GM18499 (cell line): ENCODE measurements at regions not wholly inside any gene's neighbourhood (a gene's known extent, or its start where the extent isn't known, plus 50 kb on each side); places are given as distances from the start of the nearest gene placed in this dataset.

Experiments
- ATAC-seq: cut with Tn5 transposase; IDR thresholded peaks from one replicate; pipeline ENCODE4 v1.9.1; 2021; ENCODE audit warnings: moderate number of reproducible peaks; ENCODE audit not compliant: insufficient read depth, unreplicated experiment

DNA sequence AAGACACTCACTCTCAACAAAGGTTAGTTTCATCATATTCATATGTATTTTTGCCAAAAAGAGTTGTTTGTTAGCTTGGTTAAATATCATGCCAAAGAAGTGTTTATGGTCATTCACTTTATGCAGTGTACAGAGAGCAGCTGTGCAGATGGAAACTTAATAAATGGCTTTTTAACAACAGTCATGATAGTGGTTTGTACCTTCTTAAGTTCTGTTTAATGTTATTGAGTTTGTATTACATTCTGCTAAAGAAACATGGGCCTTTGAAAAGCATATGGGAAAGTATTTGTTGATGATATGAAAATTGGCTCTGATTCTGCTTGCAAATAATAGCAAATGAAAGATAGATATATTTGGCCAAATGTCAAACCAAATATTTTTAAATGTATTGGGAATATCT is 607.3 kb downstream of the NCAM2 start:
- ATAC-seq, result no peak

DNA sequence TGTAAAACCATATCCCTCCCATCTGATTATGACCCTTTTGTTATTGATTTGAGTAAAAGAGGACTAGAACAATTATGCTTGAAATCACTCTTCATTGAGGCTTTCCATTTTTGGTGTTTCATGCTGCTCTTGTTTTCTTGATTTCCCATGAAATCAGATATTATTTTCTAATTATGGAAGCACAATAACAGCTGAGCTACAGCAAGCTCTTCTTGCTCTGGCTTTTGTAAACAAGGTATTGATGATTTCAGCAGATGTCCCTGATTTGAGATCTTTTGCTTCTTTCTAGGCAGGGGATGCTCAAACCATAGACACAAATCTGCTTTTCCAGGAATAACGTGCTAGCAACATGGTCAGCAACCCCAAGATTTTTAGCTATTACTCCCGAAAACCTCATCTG is 607.8 kb downstream of the NCAM2 start:
- no peak for ATAC-seq

DNA sequence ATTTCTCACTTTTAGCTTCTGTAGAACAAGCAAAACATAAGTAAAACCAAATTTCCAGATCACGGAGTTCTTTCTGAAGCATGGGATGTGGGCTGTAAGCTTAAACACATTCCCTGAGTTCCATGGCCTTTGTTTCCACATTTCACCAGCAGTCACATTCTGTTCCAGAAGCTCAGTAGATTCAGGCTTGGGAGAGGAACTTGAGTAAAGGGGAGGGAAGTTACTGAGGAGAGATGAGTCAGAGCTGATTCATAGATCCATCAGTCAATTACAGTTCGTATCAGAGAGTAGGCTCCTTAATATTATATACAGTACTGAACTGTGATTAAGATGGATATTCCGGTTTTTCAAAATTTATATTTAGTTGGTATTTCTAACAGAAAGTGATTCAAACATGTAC is 614.3 kb downstream of the NCAM2 start:
- ATAC-seq, result no peak

DNA sequence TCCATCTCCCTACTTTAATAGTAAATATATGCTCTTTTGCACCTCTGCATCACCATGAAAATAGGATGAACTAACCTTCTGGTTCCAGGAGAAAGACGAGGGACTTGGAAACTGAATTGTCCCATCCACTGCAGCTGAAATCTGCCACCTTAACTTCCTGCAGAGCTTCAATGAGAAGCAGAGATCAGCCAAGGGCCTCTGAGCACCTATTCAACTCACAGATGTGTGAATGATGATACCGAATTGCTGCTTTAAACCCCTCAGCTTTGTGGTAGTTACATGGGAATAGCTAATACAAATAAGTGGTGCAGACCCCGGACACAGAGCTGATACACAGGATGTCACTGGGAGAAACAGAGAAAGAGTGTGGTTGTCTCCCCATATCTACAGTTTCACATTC is 616.8 kb downstream of the NCAM2 start:
- ATAC-seq, result no peak

DNA sequence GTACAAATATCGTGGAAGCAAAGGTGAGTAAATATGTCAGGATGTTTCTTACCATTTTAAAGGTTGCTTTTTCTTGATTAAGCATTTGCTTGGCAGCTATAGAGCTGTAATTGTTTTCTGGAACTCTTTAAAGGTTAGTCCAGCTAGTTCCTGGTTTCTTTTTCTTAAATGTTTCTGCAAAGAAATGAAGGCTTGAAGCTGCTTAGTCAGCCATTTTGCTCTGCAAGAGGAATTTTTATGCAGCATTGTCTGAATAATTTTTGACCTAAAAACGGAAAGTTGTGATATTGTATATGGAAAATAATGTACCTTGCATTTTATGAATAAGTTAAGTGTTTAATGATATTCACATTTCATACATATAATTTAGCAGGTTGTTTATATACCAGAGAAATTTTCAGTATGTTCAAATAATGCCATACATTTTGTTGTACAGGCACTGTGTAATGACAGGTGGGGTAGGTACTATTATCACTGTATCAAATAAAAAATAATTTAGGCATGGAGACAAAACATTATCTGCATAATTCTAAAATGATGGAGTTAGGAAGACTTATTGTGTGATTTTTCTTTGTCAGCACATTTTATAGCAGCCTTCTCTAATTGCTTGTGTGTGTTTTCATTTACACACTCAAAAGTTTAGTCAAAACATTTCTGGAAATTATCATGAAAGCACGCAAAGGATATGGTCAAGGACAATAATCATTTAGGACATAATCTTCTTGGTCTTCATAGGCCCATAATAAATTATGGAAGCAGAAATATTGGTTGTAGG is 624.4 kb downstream of the NCAM2 start:
- no peak for ATAC-seq

DNA sequence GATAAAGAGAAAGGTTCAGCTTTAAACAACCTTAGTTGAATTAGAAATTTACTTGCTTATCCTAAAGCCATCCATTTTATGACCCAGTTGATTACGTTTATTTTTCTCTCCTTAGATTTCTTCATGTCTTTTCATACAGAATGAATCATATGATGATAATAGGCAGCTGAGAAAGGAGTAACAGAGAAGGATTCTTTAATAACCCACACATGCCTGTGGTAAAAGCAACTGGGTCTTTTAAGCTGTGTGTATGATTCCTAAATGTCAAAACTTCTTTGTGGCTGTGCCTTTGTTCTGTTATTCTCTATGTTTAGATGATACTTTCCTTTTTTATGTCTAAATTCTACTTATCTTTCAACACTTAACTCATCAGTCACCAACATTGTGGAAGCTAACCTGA is 626.5 kb downstream of the NCAM2 start:
- no peak for ATAC-seq

DNA sequence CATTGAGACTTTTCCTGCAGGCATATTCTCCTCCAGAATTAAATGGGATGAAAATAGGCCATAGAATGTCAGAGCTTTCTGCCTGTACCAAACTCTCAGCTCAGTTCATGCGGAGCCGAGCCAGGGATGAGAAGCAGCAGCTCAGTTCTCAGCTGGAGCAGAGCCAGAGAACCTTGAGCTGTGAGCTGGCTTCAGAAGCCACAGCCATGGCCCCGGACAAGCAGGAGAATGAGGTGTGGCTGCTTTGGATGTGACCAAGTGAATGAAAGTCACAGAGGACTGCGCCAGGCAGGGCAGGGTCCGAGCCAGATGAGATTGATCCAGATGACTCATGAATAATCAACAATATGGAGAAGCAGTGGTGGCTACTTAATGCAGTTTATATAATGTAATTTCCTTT is 633.8 kb downstream of the NCAM2 start:
- ATAC-seq, result no peak

DNA sequence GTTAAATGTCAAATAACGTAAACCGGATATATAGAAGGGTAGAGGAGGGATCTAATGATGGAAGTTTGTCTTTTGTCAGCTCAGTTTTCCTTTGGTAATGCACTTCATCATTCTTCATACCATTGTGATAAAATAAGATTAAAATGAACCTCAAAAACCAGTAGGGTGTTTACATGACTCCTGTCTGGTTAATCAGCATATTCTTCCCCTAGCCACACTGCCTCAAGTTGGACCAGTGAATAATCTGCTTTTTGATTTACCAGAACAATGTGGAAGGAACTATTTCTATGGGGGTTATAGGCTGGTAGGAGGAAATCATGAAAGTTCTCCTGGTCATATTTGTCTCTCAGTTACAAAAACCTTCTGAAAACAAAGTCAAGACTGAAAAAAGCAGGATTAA is 634.7 kb downstream of the NCAM2 start:
- no peak for ATAC-seq

DNA sequence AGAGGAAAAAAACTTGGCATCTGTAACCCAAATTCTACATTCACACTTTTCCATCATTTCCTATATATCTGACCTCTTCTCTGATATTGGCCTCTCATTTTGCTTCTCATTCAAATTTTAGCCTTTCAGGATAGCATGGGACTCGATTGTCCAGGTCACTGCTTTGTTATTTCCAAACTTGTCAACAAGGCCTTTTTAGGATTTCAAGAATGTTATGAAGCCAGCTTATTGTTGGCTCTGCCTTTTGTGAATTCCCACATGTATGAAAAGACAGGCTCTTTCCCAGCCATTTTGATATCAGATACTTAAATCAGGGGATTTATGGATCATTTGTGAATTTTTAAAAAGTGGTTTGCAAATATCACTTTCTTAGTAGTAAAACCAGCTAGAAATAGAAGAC is 663.5 kb downstream of the NCAM2 start:
- no peak for ATAC-seq

DNA sequence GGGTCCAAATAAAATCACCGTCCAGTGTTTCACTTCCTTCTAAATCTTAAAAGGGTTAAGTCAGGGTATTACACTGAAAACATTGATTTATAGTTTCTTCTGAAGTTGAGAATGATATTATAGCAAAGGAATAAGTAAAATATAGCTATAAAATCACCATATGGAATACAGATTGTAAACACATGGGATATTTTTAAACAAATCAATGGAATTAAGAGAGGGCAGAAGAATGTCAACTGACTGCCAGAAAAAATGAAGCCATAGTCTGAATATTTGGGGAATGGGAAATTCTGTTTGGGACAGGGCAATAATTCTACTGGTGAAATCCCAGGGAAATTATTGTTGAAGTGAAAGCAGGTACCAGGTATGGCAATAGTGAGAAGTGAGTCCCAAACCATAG is 664.6 kb downstream of the NCAM2 start:
- no peak for ATAC-seq

DNA sequence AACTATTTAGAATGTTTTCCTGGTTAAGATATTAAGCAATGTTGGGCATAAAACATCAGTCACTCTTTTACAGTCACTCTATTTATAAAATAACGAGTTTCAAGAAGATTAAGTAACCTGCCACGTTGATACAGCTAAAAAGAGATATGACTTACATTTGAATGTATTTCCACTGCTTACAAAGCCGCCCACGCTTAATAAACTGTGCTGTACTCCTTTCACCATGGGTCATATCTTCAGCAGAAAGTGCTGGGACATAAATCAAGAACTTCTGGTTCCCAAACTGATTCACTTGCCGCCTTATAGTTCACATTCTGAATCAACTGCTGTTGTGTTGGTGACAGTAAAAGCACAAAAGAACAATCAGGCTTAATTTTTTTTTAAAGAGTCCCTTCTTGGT is 666.7 kb downstream of the NCAM2 start:
- no peak for ATAC-seq

DNA sequence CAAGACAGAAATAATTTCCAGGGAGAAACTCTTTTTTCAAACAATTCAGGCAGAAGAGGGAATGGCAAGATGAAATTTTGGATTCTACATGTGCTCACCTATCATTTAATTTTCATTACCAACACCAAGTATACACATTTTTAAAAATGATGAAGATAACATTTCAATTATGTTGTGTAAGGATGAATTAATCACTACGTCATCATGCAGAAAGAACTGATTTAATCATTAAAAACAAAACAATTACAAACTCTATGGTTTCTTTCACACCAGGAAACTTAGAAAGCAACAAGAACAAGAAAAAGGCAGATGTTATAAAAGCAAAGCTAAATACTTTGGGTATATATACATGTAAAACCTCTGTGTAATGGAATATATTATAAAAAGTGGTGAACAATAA is 668.5 kb downstream of the NCAM2 start:
- no peak for ATAC-seq

DNA sequence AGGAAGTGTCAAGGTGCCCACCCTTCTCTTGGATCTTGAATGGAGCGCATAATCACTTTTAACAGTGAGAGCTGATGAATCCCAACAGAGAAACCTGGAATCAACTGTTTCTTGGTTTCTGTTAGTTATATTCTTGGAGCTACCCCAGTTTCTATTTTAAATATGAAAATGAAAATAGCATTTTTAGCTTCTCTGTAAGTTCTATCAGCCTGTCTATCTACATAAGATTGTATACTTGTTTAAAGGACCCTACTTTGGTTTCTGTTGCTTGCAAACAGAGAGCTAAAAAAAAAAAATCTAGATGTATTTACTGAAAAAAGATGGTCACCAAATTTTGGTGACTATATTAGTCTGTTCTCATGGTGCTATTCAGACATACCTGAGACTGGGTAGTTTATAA is 670.0 kb downstream of the NCAM2 start:
- ATAC-seq, result no peak

DNA sequence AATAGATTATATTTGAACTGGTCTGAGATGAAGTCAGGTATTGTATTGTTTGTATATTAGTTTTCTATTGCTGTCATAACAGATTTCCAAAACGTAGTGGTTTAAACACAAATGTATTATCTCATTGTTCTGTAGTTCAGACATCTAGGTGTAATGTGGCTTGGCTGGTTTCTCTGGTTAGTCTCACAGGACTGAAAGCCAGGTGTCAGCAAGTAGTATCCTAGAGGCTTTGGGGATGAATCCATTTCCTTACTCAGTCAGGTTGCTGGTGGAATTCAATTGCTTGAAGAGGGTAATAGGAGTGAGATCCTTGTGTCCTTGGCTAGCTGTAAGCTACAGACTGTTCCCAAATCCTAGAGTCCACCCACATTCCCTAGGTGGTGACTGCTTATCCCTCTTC is 675.8 kb downstream of the NCAM2 start:
- ATAC-seq, result no peak

DNA sequence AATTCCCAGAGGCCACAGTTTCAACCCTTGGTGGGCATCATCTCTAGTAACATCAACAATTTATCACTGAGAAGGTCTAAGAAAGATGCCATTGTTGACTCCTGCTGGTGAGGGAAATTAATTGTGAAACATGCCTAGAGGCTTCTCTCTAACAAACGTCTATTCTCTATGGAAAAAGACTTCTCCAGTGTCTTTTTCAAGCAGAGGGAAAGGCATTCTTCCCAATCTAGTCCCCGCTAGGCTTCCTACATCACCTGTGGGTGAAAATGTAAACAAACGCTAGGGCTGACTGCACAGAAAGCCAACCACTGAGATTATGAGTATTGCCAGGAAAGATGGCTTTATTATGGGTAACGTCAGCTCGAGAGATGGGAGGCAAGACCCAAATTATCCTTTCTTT is 677.4 kb downstream of the NCAM2 start:
- no peak for ATAC-seq

DNA sequence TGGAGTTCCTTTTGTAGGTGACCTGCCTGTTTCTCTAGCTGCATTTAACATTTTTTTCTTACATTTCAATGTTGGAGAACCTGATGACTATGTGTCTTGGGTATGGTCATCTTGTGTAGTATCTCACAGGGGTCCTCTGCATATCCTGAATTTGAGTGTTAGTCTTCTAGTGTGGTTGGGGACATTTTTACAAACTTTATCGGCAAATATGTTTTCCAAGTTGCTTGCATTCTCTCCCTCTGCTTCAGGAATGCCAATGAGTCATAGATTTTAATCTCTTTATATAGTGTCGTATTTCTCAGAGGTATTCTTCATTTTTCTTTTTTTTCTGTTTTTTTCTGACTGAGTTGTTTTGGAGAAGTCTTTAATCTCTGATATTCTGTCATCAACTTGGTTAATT is 684.0 kb downstream of the NCAM2 start:
- no peak for ATAC-seq

DNA sequence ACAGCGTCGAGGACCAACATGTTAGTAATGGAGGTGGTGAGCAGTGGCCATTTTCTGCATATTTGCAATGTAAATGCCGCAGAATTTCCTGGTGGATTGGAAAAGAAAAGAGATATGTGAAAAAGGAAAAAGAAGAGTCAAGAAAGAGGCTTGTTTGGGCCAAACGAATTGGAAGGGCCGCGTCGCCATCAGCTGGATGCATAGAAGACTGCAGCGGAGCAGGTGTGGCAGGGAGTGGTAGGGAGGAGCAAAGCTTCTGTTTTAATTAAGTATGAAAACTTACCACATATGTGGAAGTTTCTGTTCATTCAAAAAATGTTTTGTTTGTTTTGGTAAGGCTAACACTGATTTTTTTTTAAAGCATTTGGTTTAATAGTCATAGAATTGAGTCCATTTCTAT is 690.7 kb downstream of the NCAM2 start:
- ATAC-seq, result no peak

DNA sequence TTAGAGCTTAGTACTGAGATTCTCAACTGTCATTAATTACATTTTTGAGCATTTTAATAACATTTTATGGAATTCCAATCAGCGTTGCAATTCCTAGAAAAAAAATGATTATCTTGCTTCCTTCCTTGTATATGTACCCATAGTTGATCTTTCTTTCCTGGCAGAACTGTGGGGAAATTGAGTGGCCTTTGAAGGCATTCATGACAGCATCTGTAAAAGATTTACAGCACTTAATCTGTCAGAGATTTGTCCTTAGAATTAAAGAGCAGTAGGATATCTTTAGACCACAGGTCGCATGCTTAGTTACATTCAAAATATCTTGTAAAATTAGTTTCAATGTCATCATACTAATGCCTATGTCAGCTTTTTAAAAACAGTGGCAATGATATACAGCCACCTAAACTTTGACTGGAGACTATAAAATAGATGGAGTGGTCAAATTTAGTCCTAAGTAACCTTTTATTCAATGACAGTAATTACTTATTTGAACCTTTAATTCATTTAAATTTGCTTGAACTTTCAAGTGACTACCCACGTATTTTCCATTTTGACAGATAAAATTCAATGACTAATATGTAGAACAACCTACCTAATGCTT is 692.0 kb downstream of the NCAM2 start:
- no peak for ATAC-seq

DNA sequence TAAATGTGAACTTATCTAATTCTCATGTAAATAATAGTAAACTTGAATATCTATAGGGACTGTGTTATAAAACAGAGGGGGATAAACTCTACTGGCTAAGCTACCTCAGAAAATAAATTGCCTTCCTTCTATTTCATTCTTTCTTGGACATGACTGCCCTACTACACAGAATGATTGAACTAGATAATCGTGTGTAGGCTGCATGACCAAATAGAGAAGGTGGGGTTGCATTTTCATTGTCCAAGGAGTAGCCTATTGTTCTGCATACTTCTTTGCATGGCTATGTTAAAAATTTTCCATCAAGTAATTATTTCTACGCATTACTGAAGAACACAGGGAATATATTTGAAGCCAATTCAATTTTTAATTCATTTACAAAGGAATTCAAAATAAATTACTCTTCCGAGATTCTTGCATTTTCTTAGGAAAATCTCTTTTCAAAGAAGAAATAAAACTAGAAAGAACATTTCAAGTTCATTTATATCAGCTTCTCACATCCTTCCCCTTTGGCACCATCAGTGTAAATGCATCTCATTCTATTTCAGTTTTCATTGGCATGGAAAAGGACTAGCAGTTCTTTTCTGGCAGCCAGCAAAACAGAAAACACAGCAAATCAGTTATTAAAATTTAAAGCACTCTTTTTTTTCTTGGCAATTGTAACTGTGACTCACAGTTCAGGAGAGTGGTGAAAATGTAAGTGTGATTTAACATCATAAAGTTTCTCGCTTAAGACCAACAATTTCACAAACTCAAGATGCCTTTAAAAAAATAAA is 714.7 kb downstream of the NCAM2 start:
- ATAC-seq, result no peak

DNA sequence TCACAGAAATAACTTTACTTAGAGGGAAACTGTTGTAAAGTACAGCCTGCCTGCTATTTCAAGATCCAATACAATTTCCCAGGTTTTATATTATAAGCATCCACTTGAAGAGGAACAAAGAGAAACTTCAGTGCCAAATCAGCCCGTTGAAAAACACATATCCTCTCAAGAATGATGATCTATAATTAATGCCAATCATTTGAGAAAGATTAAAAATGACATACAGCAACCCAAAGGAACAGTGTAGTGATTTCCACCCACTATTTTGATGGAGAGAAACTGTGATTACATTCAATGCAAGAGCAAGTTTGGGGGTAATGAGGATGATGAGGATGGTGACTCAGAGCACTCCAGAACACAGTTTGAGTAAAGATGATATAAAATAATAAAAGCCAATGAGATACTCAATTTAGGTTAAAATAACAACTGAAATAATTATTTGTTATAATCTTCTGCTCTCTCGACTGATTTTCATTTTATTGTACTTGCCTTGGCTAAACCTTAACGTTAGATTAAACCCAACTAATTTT is 715.5 kb downstream of the NCAM2 start:
- ATAC-seq, result no peak

DNA sequence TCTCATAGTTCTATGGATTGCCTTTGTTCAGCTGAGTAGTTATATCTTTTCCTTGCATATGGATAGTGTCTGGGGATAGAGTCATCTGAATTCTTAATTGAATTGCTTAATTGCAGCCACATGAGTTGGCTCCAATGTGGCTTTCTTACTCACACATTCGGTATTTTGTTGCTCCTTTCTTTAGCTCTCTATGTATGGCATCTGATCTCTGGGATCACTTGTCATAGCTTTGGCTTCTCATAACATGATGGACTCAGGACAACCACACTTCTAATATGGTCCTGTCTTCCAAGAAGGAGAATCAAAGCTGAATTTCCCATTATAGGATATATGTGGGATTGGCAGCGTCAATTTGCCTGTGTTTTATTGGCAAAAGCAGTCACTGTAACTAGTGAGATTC is 716.2 kb downstream of the NCAM2 start:
- no peak for ATAC-seq
